ENCODE measurements at regions not wholly inside any gene's neighbourhood (a gene's known extent, or its start where the extent isn't known, plus 50 kb on each side); places are given as distances from the start of the nearest gene placed in this dataset.

DNA sequence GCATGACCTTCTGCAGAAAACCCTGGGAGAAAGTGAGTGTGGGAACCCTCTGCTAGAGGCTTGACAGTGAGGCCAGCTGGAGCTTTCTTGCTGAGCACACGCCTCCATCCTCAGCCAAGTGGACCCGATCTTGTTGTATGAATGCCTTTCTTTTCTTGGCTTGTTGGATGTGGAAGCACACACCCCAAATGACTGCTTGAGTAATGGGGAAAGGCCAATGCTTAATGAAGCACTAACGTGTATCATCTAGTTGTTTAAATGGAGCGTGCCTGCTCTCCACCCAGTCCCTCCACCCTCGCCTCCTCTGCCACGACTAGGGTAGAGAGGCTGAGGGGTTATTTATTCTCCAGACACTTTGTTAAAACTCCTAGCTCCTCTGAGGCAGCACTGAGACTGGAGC is 54.3 kb upstream of the IKBKE start (continued):
- TF ChIP-seq, protein P1, sequence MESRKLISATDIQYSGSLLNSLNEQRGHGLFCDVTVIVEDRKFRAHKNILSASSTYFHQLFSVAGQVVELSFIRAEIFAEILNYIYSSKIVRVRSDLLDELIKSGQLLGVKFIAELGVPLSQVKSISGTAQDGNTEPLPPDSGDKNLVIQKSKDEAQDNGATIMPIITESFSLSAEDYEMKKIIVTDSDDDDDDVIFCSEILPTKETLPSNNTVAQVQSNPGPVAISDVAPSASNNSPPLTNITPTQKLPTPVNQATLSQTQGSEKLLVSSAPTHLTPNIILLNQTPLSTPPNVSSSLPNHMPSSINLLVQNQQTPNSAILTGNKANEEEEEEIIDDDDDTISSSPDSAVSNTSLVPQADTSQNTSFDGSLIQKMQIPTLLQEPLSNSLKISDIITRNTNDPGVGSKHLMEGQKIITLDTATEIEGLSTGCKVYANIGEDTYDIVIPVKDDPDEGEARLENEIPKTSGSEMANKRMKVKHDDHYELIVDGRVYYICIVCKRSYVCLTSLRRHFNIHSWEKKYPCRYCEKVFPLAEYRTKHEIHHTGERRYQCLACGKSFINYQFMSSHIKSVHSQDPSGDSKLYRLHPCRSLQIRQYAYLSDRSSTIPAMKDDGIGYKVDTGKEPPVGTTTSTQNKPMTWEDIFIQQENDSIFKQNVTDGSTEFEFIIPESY (CRISPR knock-in tag; IDR thresholded peaks at IDR 0.05) = no peak
- TF ChIP-seq MAZ (IDR thresholded peaks at IDR 0.05; ENCODE audit: borderline replicate concordance, low read depth, low read length) (no peak), MAZ (CRISPR knock-in tag; IDR thresholded peaks at IDR 0.05; ENCODE audit: low read depth) (no peak), ZNF781 (CRISPR knock-in tag; IDR thresholded peaks at IDR 0.05; ENCODE audit: borderline replicate concordance, not compliant biosample characterization) (no peak), ZNF124 (CRISPR knock-in tag; IDR thresholded peaks at IDR 0.05) (no peak)

DNA sequence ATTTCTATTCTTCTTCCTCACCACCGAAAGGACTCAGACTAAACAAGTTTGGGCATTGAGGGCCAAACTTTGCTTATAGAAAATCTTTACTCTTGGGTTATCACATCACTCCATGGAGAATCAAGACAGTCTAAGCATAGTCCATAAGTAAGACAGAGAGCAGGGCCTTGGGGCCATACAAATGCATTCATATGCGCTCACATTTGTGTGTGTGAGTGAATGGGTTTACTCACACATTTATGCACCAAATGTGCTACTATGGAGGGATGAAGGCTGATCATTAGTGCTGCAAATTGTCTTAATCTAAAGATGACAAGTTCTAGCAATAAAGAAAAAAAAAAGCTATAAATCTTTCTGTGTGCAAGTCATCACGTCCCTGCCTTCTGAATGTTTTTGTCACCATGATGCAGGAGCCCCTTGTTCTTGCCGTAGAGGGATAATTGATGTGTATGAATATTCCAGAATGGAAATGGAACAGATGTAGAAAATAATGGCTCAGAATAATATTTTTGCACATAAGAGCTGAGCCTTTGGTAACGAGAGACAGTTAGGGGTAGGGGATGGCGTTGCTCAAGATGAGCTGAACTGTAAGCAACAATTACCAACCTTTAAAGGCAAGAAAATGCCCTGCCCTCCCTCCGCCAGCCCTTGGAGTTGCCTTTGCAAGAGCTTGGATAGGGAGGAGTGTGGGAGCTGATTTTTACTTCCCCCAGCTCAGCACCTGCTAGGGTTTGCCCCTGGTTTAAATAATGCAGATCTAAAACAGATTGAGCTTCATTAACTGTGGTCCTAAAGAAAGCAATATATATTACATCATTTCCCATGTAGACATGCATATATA is 52.3 kb upstream of the IKBKE start:
- intact Hi-C loops (cut with micrococcal nuclease; ENCODE audit: unreplicated experiment) = no loop called here
- CTCF ChIA-PET (ENCODE audit: low intra/inter-chr PET ratio, low total read pairs) = no interaction called here
- FAIRE-seq = no peak

More for the DNA sequence above, 52.3 kb upstream of the IKBKE start:
- H2AFZ ChIP-seq (ENCODE audit: low read length) = no peak overlapping the region
- H3K27ac ChIP-seq (ENCODE audit: extremely low read length, insufficient read depth, low read length) = no peak overlapping the region
- POLR2A ChIA-PET = no interaction called here
- DNase-seq (ENCODE audit: low spot score) (no peak), ATAC-seq (no peak)
- BruUV-seq (replicated peaks) = no TSS peak
- H3K79me2 ChIP-seq (ENCODE audit: insufficient read depth, low read length) = no peaks in the 10 kb centered on the region
- no peaks in the 10 kb centered on the region; the same call in 1 of the 2 replicates for H4K20me1 ChIP-seq (ENCODE audit: insufficient read depth, low read length)
- in situ Hi-C loops (cut with HindIII; ENCODE audit: extremely low pct_ligation_motif_present, low pct_unique_long_range_greater_than_20kb) = no loop called here
- no peak overlapping the region for H3K9ac ChIP-seq (ENCODE audit: insufficient read depth, low read depth, low read length)
- TF ChIP-seq CREB1 (IDR thresholded peaks at IDR 0.05) = no peak
- TF ChIP-seq CREB1 (CRISPR knock-in tag; IDR thresholded peaks at IDR 0.05) = no peak
- TF ChIP-seq GATA4 (IDR thresholded peaks at IDR 0.05; ENCODE audit: borderline replicate concordance, low read depth) = no peak
- TF ChIP-seq DPF2 (CRISPR knock-in tag; IDR thresholded peaks at IDR 0.05; ENCODE audit: borderline replicate concordance, low read depth) = no peak
- TF ChIP-seq, protein P2, sequence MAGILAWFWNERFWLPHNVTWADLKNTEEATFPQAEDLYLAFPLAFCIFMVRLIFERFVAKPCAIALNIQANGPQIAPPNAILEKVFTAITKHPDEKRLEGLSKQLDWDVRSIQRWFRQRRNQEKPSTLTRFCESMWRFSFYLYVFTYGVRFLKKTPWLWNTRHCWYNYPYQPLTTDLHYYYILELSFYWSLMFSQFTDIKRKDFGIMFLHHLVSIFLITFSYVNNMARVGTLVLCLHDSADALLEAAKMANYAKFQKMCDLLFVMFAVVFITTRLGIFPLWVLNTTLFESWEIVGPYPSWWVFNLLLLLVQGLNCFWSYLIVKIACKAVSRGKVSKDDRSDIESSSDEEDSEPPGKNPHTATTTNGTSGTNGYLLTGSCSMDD (CRISPR knock-in tag; IDR thresholded peaks at IDR 0.05) = no peak
- no peak for TF ChIP-seq TAF15 (IDR thresholded peaks at IDR 0.05; ENCODE audit: low read depth, low read length, poor library complexity, severe bottlenecking)
- TF ChIP-seq RAD51 (IDR thresholded peaks at IDR 0.05; ENCODE audit: borderline replicate concordance) = no peak
- no peak for TF ChIP-seq SRY (CRISPR knock-in tag; IDR thresholded peaks at IDR 0.05)
- TF ChIP-seq MBD4 (IDR thresholded peaks at IDR 0.05; ENCODE audit: borderline replicate concordance, low read length) = no peak
- TF ChIP-seq SIX4 (CRISPR knock-in tag; IDR thresholded peaks at IDR 0.05) = no peak
- TF ChIP-seq ZNF382 (CRISPR knock-in tag; IDR thresholded peaks at IDR 0.05; ENCODE audit: borderline replicate concordance) = no peak
- TF ChIP-seq NPAS2 (CRISPR knock-in tag; IDR thresholded peaks at IDR 0.05; ENCODE audit: borderline replicate concordance) = no peak
- no peak for TF ChIP-seq ZNF773 (CRISPR knock-in tag; IDR thresholded peaks at IDR 0.05; ENCODE audit: borderline replicate concordance)
- no peak for TF ChIP-seq SP4 (CRISPR knock-in tag; IDR thresholded peaks at IDR 0.05)
- no peak for TF ChIP-seq CC2D1A (CRISPR knock-in tag; IDR thresholded peaks at IDR 0.05)
- WGBS (ENCODE audit: low lambda C conversion rate) = 95% methylated on average over 7 of the region's 7 CpGs
- peaks cover 15 to 61% of the 10 kb centered on the region in 2 experiments for H3K36me3 ChIP-seq (replicated peaks in 1 of 2; ENCODE audit: control insufficient read depth in 1 of 2, insufficient read depth in 2 of 2, low read length in 2 of 2)
- no peak overlapping the region for H3K4me2 ChIP-seq (ENCODE audit: low read depth, low read length)
- no peaks in the 10 kb centered on the region for H3K4me1 ChIP-seq (ENCODE audit: insufficient read depth, low read length)
- no peak overlapping the region for H3K4me3 ChIP-seq (replicated peaks in 1 of 3; ENCODE audit: insufficient read depth in 1 of 3, low read depth in 2 of 3, low read length in 3 of 3)
- H3K9me3 ChIP-seq (ENCODE audit: low read length) = no peaks in the 10 kb centered on the region
- H3K27me3 ChIP-seq (ENCODE audit: control insufficient read depth in 1 of 2, insufficient read depth in 2 of 2, low read length in 2 of 2) = no peaks in the 10 kb centered on the region

All from HepG2 (cell line).